HG03558 (cell line): ENCODE measurements at regions not wholly inside any gene's neighbourhood (a gene's known extent, or its start where the extent isn't known, plus 50 kb on each side); places are given as distances from the start of the nearest gene placed in this dataset.

Experiments
- ATAC-seq: cut with Tn5 transposase; IDR thresholded peaks from one replicate; pipeline ENCODE4 v1.9.1; 2021; ENCODE audit warnings: moderate number of reproducible peaks; ENCODE audit not compliant: unreplicated experiment; ENCODE audit errors: extremely low read depth

DNA sequence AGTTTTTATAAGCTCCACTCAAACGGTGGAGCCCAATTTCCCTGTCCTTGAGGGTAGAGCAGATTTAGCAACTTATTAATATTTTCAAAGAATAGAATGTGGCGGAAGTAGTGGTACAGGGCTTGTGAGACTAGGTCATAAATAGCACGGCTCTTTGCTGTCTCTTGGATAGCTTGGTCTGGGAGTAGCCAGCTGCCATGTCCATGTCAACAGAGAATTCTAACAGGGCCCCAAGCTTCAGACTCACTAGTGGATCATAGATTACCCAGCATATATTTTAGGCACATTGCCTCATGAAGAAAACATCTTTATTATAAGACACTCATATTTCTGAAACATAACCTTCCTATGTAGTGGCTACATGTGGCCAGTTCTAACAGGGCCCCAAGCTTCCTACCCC, 755.7 kb downstream of the HDGFL1 start:
- ATAC-seq: no peak

DNA sequence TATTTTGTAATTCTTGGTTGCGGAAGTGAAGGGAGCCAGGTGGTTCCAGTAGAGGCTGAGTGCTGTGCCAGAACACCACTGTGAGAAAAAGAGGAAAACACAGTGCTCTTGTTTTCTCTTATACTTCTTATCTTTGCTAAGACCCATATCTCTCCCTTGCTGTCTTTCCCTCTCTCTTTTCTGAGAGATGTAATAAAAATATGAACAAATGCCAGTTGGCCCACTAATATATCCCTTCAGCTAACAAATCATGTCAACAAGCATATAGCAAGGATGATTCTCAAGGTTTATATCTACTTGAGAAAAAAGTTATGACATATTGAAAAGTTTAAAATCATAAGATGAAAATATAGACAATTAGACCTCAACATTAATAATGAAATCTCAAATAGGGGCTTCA, 758.3 kb downstream of the HDGFL1 start:
- ATAC-seq: no peak

DNA sequence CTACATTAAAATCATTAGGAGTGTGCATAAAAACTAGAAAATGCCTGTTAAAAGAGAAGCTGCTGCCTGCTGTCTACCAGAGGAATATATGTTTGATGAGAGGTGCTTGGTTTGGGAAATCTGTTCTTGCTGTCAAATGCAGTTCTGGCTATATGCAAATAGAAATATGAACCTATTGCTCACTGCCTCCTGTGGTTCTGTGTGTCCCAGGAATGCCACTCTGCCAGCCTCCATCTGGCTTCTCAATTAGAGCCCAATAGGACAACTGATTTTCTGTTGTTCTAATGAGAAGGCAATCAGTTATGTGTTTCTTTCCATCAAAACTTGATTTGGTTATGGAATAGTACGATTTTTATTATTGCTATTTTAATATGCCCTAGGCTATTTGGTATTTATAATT, 759.7 kb downstream of the HDGFL1 start:
- ATAC-seq: no peak

DNA sequence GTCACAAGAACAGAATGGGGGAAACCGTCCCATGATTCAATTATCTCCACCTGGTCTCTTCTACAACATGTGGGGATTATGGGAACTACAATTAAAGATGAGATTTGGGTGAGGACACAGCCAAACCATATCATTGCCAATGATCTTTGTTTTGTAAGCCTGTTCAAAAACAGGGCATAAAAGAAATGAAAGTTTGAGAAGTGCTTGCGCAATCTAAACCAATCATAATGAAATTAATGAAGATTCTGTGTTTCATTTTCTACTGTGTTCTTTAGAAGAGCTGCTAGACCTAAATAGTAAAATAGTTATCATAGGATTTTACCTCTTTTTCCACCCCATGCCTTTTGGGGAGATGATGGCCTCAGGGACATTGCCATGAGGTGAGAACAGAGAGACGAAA, 761.3 kb downstream of the HDGFL1 start:
- ATAC-seq: no peak

DNA sequence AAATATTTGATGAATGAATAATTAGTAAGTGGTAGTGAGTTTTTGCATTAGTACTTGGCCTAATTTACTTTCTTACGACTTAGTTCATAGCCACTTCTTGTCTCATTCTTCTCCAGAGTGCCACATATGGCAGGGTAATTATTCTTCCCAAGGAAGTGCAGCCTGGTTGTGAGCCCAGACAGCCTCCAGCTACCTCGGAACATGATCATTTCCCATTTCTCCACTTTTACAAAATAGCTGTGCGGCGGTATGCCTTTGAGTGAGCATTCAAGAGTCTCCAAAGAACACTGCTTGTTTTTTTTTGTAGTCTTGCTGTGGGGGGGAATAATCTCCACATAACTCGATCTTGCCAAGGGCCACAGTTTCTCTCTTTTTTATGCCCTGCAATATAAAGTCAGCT, 765.0 kb downstream of the HDGFL1 start:
- no peak for ATAC-seq

DNA sequence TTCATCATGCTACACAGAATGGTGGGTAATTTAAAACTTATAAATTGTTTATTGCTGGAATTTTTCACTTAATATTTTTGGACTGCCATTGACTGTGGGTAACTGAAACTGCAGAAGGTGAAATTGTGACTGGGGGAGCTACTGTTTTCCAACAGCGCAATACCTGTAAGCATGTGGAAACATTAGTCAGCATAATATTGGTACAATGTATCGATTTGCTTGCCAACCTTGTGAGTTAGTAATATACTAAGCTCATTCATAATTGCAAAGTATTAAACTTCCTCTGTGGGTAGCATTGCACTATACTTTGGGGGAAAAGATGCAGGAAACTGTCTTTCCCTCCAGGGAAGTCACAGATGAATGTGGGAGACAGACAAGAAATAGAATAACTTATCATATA, 766.5 kb downstream of the HDGFL1 start:
- no peak for ATAC-seq

DNA sequence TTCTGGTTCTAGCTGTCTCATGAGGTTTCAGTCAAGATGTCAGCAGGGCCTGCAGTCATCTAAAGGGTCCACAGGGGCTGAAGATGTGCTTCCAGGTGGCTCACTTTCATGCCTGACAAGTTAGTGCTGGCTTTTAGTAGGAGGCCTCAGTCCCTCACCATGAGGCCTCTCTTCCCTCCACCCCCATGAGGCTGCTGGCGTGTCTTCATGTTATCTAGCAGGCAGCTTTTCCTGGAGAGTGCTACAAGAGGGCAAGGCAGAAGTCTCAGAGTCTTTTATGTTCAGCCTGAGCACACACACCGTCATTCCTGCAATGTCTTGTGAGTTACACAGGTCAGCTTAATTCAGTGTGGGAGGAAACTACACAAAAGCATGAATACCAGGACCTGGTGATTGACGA, 769.9 kb downstream of the HDGFL1 start:
- no peak for ATAC-seq

DNA sequence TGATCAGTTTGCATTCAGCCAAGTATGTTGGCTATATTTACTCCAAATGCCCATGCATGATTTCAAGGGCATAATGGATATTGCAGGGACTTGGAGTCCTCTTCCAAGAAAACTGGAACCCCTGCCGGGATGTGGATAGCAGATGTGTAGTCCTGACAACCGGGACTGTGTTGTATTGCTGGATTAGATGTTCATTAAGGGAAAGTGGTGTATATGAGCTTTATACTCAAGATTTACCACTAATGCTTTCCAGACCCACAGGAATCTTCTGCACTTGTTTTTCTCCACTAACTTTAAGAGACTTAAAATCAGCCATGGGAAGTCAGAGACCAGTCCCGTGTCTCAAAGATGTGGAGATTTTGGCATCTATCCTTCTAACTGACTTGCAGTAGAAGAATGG, 770.9 kb downstream of the HDGFL1 start:
- ATAC-seq: no peak

DNA sequence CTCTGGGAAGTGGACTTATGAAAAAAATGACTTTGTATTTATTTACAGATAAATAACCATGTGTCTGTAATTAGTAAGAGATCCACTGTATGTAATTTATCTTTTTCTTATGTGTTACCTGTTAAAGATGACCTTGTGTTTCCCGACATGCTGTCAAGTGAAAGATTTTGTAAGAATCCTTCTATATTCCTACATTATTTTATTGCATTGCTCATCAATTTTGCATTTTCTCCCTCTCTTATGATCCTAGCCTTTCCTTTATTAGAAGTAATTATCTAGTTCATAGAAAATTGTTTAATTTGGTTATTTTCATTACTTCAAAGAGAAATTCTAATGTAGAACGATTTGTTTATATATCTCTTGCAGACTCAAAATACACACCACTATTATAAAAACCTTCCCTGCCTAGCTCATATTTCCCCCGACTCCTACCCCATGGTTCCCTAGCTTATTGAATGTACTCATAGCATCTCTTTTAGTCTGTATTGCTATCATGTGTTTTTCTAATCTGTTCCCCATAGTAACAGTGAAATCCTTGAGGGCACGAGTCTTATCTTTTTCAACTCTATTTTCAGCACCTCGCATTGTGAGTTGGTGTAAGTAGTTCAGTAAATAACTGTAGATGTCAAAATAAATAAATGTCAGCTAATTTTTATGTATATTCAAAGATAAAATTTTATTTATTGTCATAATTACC, 774.4 kb downstream of the HDGFL1 start:
- no peak for ATAC-seq

DNA sequence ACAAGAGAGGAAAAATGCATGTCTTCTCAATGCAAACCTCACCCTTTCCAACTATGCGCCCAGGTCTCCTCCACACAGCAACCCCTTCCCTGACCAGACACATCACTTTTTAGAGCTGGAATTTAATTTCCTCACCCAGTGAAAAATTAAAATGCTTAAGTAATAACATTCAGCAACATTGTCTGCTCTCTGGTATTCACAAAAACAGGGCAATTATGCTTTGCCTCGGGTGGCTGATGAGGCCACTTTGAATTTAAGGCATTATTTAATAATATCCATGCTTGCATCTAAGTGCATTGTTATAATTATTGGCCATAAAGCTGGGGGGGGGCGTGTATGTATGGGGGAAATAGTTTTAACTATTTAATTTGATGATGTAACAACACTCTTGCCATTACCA, 777.8 kb upstream of the NRSN1 start:
- ATAC-seq: no peak

DNA sequence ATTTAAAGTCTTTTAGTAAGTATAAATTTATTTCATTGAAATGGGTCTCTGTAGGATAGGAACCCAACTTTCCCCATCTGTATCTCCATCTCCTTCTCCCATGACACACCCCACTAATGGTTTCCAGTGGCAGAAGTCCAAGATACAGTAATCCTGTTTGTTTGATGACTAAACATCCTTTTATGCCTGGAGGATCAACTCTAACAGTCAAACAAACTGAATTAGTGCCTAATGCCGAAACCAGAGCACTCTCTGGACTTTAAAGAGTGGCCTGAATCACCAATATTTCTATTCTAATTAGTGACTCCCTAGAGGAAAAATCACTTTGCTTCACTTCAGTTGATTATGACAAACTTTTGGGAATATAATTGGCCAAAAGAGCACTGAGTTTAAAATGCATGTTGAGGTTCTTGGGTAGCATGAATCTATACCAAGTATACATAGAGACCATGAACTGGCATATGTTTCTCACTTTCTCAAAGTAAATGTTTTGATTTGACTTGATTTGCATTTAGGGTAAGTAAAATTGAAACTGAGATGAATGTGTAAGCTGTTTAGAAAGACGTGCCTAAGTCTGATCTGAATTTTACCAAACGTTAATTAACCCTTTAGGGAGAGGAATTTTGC, 776.4 kb upstream of the NRSN1 start:
- ATAC-seq: no peak

DNA sequence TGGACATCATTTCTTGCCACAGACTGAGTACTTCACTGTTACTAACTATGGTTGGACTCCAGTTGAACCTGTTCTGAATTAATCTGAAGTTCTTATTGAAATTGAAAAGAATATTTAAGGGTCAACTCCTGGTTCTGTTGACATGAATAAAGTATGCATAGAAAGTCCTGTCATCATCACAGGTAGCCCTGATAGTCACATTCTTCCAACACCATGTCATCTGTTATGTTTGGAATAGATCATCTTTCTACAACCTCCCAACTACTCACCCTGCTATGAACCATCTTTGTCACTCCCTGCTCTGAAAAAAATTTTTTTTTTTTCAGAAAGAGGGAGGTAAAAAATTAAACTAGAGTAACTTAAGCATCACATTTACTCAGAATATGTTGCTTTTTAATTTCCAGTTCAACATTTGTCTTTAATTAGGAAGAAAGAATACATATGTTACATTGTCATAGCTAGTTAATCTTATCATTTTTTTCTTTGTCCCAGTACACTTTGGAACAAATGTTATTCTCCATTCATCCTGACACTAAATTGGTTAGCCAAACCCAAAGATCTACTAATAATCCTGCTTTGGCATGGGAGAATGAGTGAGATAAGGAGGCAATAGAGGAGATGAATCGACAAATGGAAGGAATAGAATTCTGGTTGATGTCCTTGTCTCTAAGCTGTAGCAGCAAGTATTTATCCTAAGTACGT, 775.1 kb upstream of the NRSN1 start:
- no peak for ATAC-seq

DNA sequence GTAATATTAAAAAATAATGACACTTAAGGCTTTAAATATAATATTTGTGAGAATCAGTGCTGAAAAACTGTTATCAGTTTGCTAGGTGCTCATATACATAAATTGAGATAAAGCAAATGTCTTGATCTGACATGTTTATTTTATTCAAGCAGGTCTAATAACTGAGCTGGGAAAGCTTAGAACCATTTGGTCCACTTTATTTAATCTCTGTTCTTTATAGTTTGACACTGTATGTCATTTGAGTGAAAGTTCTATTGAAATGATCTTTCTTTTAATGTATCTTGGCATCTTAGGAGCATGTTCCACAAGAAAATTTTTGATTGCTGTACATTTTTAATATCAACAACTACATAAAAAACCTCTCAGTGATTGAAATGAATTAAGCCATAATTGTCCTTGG, 772.0 kb upstream of the NRSN1 start:
- no peak for ATAC-seq

DNA sequence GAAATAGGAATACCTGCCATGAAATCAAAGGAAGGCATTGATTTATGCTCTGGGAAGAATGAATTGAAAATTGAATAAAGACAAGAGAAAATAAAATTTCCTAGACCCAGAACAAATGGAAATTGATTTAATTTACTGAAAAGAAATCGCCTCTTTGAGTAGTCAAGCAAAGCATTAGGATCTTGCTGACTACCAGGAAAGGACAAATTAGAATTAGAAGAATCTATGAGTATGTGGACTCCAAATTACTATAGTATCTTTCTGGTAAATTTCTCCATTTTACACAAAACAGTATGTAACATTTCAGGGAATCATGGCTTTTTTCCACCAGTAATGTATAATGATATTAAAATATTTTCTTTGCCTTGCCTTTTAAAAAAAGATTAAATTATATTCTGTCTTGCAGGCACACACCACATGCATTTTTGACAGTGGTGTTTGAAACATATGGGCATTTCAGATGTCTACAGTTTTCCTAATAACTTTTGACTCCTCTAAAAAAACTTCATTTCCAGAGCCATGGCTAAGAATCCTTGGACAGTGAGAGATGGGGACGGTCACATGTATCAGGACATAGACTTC, 768.7 kb upstream of the NRSN1 start:
- no peak for ATAC-seq

DNA sequence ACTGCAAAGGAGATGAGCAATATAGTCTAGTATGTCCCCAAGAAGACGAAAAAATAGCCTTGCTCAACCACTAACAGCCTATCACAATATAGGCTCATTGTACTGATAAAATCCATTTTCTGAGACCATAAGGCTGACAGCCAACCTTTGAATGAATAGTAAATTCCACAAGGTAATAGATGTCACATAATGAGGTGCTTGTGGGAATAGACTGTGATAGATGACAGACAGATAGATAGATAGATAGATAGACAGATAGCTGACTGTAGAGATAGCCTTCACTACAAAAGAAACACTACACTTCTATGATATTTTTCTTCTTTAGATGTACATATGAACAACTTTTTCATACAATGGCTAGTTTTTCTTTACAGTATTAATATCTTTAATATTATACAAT, 760.3 kb upstream of the NRSN1 start:
- no peak for ATAC-seq

DNA sequence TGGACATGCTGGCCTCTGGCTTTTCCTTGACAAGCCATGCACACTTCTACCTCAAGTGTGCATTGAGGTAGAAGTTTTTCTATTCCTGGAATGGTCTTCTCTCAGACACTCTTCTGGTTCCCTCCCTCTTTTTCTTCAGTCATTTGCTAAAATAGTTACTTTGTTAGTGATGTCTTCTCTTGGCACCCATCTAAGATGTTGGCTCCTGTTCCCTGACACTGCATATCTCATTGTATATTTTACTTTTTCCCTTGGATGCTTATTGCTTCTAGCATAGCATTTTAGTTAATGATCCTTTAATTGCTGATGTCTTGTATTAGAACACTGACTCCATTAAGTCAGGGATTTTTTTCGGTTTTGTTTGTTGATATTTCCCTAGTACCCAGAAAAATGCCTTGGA, 758.7 kb upstream of the NRSN1 start:
- ATAC-seq: no peak

DNA sequence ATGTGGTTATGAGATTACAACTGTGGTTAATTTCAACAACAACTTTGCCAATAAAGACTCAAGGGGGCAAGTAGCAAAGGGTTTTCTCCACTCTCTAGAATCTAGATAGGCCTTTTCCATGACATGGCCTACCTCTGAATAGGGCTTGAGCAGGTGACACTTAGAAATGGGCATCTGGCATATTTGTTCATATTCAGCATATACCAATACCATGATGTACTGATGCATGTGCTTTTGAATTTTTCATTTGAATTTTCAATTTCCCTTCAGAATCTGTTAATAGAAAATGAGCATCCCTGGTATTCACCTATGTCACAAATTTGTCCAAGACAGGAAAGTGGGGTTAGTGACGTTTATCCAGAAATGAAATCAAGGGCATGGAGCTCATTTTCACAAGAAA, 757.5 kb upstream of the NRSN1 start:
- ATAC-seq: no peak

DNA sequence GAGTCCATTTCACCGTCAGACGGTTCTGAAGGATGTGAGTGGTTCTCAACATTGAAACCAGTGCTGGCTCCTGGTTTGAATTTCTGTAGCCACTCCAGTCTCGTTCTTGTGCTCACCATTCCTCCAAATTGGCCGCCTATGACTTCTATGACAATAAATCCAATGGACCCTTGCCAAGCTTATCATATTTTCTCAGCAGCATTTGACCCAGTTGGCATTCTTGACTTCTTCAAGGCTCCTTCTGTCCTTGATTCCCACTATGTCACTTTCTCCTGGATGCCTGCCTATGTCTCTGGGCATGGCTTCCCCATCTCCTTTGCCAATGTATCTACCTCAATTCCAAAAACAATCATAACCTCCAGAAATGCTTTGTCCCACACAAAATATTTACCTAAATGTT, 756.0 kb upstream of the NRSN1 start:
- ATAC-seq: no peak

DNA sequence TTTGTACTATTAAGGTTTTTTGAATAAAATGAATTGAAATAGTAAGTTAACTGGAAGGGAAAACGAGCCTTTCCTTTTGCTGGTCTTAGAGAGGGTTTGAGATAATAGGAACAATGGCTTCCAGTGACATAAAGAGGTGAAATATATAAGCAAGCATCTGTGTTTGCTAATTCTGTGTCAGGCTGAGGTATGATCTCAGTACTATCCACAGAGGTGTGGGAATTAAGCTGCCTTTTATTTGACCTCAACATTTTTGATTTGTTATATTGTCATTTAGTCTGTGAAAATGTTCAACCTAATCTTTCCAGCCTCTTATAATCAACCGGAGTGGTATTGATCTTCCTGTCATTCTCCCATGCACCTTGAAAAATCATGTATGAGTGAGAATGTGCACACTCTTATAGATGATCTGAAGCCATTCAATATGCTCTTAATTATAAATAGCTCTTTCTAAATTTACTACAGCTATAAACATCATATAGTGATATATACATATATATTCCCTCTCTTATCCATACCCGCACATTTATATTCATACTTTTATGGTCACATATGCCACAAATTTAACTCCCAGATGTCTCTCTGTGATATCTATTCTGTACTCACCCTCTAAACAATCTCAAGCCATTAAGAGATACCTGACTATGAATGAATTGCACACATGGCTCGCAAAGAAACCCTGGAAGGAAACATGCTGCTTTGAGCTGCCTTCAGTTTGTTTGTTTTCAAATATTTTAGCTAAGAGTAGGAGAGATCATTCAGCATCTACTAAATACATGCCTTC, 754.7 kb upstream of the NRSN1 start:
- no peak for ATAC-seq

DNA sequence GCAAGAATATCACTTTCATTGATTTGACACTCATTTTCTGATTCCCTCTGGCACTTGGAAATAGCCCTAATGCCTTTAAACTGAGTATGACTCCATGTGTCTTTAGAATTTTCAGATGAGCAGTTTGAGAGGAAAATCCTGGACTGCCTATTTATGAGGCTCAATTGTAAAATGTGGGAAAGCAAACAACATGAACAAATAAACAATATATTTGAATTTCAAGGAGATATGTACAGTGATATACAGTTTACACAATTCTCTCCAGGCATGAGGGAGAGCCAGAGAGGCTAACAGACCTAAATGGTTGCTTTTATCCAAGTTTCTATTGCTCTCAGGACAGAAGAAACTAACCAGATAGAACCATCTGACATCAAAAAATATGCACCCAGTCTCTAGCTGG, 748.2 kb upstream of the NRSN1 start:
- no peak for ATAC-seq

DNA sequence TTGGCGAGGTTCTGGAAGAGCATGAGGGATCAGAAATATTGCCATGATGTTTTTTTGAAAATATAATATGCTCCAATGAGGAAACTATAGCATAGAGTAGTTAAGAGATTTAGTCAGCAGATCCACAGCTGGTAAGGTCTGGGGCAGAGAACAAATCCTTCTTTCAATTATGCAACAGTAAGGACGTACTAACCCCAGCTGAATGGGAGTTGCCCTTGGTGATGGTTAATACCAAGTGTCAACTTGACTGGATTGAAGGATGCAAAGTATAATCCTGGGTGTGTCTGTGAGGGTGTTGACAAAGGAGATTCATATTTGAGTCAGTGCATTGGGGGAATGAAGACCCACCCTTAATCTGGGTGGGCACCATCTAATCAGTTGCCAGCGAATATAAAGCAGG, 745.5 kb upstream of the NRSN1 start:
- no peak for ATAC-seq
